ENCODE measurements at regions not wholly inside any gene's neighbourhood (a gene's known extent, or its start where the extent isn't known, plus 50 kb on each side); places are given as distances from the start of the nearest gene placed in this dataset.

- Histone ChIP-seq H3K9me3 (no peaks in the 10 kb centered on the region), H3K4me1 (no peaks in the 10 kb centered on the region), H3K4me3 (no peak overlapping the region), H3K27me3 (no peaks in the 10 kb centered on the region), H3K27ac (no peak overlapping the region), H3K36me3 (no peaks in the 10 kb centered on the region)
- no peak for DNase-seq
- TF ChIP-seq CTCF (IDR thresholded peaks at IDR 0.05) = no peak
- no peak for TF ChIP-seq POLR2A (IDR thresholded peaks at IDR 0.05)
These were observed 197.1 kb upstream of the FGF13 start for GRCh38 chrX:138908577-138908976.

- no peak for DNase-seq
- TF ChIP-seq CTCF (IDR thresholded peaks at IDR 0.05) (no peak), POLR2A (IDR thresholded peaks at IDR 0.05) (no peak)
- H3K9me3 ChIP-seq = no peaks in the 10 kb centered on the region
- H3K27me3 ChIP-seq = no peaks in the 10 kb centered on the region
- no peak overlapping the region for H3K27ac ChIP-seq
- no peak overlapping the region for H3K4me3 ChIP-seq
- no peaks in the 10 kb centered on the region for H3K4me1 ChIP-seq
- H3K36me3 ChIP-seq = no peaks in the 10 kb centered on the region
These were observed 186.3 kb upstream of the FGF13 start for GRCh38 chrX:138897621-138898492.

- no peaks in the 10 kb centered on the region for H3K4me1 ChIP-seq
- no peak overlapping the region for H3K4me3 ChIP-seq
- H3K27ac ChIP-seq = no peak overlapping the region
- TF ChIP-seq POLR2A (IDR thresholded peaks at IDR 0.05) = no peak
- TF ChIP-seq CTCF (IDR thresholded peaks at IDR 0.05) = no peak
- no peak for DNase-seq
- no peaks in the 10 kb centered on the region for H3K9me3 ChIP-seq
- no peaks in the 10 kb centered on the region for H3K36me3 ChIP-seq
- H3K27me3 ChIP-seq = no peaks in the 10 kb centered on the region
These were observed 179.0 kb upstream of the FGF13 start for GRCh38 chrX:138890491-138890890.

- no peaks in the 10 kb centered on the region for H3K9me3 ChIP-seq
- H3K27ac ChIP-seq = no peak overlapping the region
- no peak for DNase-seq
- TF ChIP-seq CTCF (IDR thresholded peaks at IDR 0.05) (no peak), POLR2A (IDR thresholded peaks at IDR 0.05) (no peak)
- no peaks in the 10 kb centered on the region for H3K27me3 ChIP-seq
- no peaks in the 10 kb centered on the region for H3K4me1 ChIP-seq
- no peaks in the 10 kb centered on the region for H3K36me3 ChIP-seq
- H3K4me3 ChIP-seq = no peak overlapping the region
These were observed 177.6 kb upstream of the FGF13 start for GRCh38 chrX:138889149-138889548.

GRCh38 chrX:138886769-138887168 is 175.3 kb upstream of the FGF13 start:
- H3K36me3 ChIP-seq = no peaks in the 10 kb centered on the region
- no peaks in the 10 kb centered on the region for H3K9me3 ChIP-seq
- no peak for DNase-seq
- no peaks in the 10 kb centered on the region for H3K27me3 ChIP-seq
- TF ChIP-seq CTCF (IDR thresholded peaks at IDR 0.05) = no peak
- no peak for TF ChIP-seq POLR2A (IDR thresholded peaks at IDR 0.05)
- no peak overlapping the region for H3K27ac ChIP-seq
- H3K4me1 ChIP-seq = no peaks in the 10 kb centered on the region
- no peak overlapping the region for H3K4me3 ChIP-seq

Measured in Peyer's patch (tissue), 4 donors.